22Rv1 (cell line): ENCODE measurements at regions not wholly inside any gene's neighbourhood (a gene's known extent, or its start where the extent isn't known, plus 50 kb on each side); places are given as distances from the start of the nearest gene placed in this dataset.
"Not testable (repeated sequence)": the region's sequence is repeated elsewhere in the genome, so short reads cannot be mapped to it uniquely, and the experiment has no call there.

Experiments used
- H3K27ac ChIP-seq: fragments of 450-650 bp; 2 replicates; pipeline ENCODE4 v1.5.1; 2017
- CTCF ChIP-seq: fragments of 450-650 bp; IDR thresholded peaks from 2 replicates; pipeline ENCODE4 v1.5.1; 2017; ENCODE audit warnings: mild to moderate bottlenecking
- ZFX ChIP-seq: fragments of 450-650 bp; IDR thresholded peaks from 2 replicates; pipeline ENCODE4 v1.6.1; 2017; ENCODE audit warnings: antibody characterized with exemption, borderline replicate concordance

- H3K27ac ChIP-seq: no peak overlapping the region
- TF ChIP-seq ZFX (no peak), CTCF (no peak)
These were observed 89.4 kb downstream of the ZNF675 start for GRCh38 chr19:23597661-23598060.

- TF ChIP-seq CTCF (no peak), ZFX (no peak)
- no peak overlapping the region for H3K27ac ChIP-seq
These were observed 90.1 kb downstream of the ZNF675 start for GRCh38 chr19:23596872-23597271.

- not testable (repeated sequence) for H3K27ac ChIP-seq
These were observed 92.7 kb downstream of the ZNF675 start for GRCh38 chr19:23594311-23594710.

GRCh38 chr19:23587546-23587945 is 99.5 kb downstream of the ZNF675 start:
- H3K27ac ChIP-seq: no peak overlapping the region
- TF ChIP-seq ZFX: no peak
- TF ChIP-seq CTCF: no peak

- no peak for TF ChIP-seq ZFX
- no peak for TF ChIP-seq CTCF
- H3K27ac ChIP-seq: no peak overlapping the region
These were observed 109.5 kb downstream of the ZNF675 start for GRCh38 chr19:23577501-23577900.

- H3K27ac ChIP-seq: no peak overlapping the region
- TF ChIP-seq CTCF (no peak), ZFX (no peak)
These were observed 115.8 kb downstream of the ZNF675 start for GRCh38 chr19:23571175-23571574.

GRCh38 chr19:23568116-23568515 is 118.9 kb downstream of the ZNF675 start:
- not testable (repeated sequence) for H3K27ac ChIP-seq

- TF ChIP-seq CTCF: no peak
- H3K27ac ChIP-seq: no peak overlapping the region
These were observed 121.8 kb downstream of the ZNF675 start for GRCh38 chr19:23565256-23565655.

GRCh38 chr19:23563326-23563725 is 123.7 kb downstream of the ZNF675 start:
- TF ChIP-seq CTCF: no peak
- TF ChIP-seq ZFX: no peak
- no peak overlapping the region for H3K27ac ChIP-seq
